G401.6 (cell line): ENCODE measurements at regions not wholly inside any gene's neighbourhood (a gene's known extent, or its start where the extent isn't known, plus 50 kb on each side); places are given as distances from the start of the nearest gene placed in this dataset.
"Not testable (repeated sequence)": the region's sequence is repeated elsewhere in the genome, so short reads cannot be mapped to it uniquely, and the experiment has no call there.

Experiments used
- FAIRE-seq: peaks from 2 replicates; lab custom pipeline; 2012; peaks lifted over from hg19 to GRCh38; lab: Jason Lieb, UNC

- FAIRE-seq = not testable (repeated sequence)
Measured at GRCh38 chr2:17130627-17131026, 387.6 kb downstream of the RAD51AP2 start.

DNA sequence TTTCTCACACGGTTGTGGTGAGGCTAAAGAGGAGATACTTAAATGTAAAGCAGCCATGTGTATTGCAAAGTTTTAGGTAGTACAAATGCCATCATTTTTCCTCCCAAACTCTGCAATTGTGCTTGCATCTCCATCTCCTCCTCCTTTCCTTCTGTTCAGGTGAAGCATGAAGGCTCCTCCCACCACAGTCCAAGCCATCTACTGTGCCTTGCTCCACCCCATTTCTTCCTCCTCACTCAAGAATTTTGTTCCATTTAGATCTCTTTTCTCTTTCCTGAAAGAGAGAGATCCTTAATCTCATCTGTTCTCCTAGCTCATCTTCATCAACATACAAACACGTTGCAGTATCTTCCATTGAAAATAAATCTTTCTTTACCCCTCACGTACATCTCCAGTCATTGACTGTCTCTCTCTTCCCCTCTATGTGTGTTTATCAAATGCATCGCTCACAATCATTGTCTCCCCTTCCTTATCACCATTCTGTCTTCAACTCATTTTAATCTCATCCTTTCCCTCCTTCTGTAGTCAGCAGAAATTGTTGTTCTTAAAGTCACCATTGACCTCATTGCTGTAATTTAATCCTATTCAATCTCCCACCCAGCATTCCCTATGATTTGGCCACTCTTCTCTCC is 392.1 kb downstream of the RAD51AP2 start:
- FAIRE-seq = no peak

- FAIRE-seq = no peak
Measured at GRCh38 chr2:17124575-17125318, 393.5 kb downstream of the RAD51AP2 start.

DNA sequence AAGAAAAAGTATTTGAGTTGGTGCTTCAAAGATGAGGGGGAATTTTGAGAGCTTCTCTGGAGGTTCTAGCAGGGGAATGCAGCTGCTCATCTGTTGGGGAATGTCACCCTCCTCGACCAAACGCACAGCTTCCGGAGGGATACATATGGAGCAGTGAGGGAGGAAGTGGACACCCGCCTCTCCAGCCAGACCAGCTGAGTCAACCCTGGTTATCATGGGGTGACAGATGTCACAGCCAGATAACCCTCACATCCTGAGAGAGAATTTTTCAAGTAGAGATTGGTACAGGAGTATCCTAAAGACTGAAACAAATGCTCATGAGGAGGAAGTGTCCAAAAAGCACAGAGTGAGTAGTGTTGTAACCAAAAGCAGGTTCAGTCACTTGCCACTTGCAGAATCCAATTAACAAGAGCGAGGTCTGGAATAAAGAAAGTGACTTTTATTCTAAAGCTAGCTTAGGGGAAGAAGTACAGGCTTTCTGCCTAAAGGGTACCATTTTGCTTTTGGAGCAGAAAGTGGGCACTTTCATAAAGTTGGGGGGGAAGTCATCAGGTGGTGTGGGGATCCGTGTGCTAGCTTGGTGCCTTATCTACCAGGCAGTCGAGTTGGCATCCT is 395.2 kb downstream of the RAD51AP2 start:
- no peak for FAIRE-seq

- no peak for FAIRE-seq
Measured at GRCh38 chr2:17115466-17115865, 402.8 kb downstream of the RAD51AP2 start.

- FAIRE-seq = no peak
Measured at GRCh38 chr2:17115042-17115441, 403.2 kb downstream of the RAD51AP2 start.

GRCh38 chr2:17107871-17108270 is 410.4 kb downstream of the RAD51AP2 start:
- no peak for FAIRE-seq

GRCh38 chr2:17107151-17107550 is 411.1 kb downstream of the RAD51AP2 start:
- no peak for FAIRE-seq

DNA sequence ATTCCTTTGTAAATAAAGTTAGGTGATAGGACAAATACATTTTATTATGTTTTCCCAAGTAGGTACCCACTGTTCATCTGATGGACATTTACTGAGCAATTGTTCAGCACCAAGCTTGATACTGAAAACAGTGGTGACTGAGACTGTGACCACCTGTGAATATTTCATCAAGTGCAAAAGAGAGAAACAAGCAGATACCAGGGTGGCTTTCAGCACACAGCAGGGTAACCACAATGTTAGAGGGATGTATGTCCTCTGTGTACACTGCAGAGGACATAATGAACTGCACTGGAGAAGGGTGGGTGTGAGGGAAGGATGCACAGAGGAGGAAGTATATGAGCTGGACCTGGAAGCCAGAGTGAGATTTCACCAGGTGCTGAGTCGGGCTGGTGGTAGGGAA is 411.8 kb downstream of the RAD51AP2 start:
- no peak for FAIRE-seq

GRCh38 chr2:17104454-17104853 is 413.8 kb downstream of the RAD51AP2 start:
- FAIRE-seq = no peak

DNA sequence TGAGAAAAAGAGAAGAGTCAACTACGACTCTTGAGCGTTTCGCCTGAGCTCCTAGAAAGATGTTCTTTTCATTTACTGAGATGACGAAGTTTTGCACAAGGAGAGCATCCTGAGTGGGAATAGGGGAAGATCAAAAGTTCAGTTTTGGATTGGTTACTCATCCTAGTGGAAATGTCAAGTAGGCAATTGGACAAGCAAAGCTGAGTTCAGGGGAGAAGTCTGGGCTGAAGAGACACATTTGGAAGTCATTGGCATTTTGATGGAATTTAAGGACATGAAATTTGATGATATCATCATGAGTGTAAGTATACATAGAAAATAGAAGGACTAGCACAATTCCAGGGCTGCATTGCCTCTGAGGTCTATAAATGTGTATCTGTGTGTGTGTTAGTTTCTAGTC is 416.6 kb downstream of the RAD51AP2 start:
- no peak for FAIRE-seq

GRCh38 chr2:17101091-17101490 is 417.1 kb downstream of the RAD51AP2 start:
- no peak for FAIRE-seq

- FAIRE-seq = no peak
Measured at GRCh38 chr2:17095340-17095739, 422.9 kb downstream of the RAD51AP2 start.

- FAIRE-seq = no peak
Measured at GRCh38 chr2:17093712-17094111, 424.5 kb downstream of the RAD51AP2 start.

- FAIRE-seq = no peak
Measured at GRCh38 chr2:17086990-17087389, 421.4 kb upstream of the CYRIA start.

- FAIRE-seq = no peak
Measured at GRCh38 chr2:17085546-17086202, 420.0 kb upstream of the CYRIA start.

DNA sequence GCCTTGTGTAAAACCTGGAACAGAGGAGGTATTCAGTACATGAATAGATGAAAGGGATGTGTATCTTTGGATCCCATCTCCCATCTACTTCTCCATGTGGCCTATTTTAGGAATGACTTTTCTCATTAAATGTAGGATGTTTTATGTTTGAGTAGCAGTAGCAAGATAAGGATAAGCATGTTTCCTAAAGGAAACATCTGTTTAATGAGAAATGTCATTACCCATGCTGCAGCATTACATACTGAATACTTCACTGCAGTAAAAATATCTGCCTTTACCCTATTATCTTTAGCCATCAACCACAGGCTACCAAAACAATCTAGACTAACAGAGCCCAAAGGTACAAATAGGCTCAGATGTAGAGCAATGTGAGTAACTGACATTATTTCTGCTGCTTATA is 419.2 kb upstream of the CYRIA start:
- FAIRE-seq = no peak

DNA sequence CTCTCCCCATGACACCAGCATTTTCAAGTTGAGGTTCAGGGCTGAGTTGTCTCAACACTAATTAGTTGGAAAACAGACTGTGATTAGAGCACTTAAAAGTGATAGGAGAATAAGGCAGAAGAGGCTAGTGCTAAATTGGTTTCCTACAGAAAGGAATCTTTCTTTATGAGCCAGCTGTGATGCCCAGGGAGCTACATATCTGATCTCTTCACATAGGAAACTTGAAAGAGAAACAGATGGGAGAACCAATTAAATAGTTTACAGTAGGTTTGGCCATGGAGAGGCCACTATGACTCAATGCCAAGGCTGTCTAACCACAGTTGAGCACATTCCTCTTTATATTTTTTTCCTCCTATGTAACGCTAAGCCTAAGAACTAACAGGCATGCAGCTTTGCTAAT is 418.3 kb upstream of the CYRIA start:
- no peak for FAIRE-seq

DNA sequence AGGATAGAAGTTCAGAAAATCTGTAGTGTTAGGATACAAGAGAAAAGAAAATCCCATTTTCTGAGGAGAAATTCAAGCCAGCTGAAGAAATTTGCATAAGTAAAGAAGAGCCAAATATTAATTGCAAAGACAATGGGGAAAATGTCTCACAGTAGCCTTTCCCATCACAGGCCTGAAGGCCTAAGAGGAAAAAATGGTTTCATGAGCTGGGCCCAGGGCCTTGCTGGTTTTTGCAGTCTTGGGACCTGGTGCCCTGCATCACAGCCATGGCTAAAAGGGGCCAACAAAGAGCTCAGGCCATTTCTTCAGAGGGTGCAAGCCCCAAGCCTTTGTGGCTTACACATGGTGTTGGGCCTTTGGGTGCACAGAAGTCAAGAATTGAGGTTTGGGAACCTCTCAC is 413.6 kb upstream of the CYRIA start:
- FAIRE-seq = no peak

DNA sequence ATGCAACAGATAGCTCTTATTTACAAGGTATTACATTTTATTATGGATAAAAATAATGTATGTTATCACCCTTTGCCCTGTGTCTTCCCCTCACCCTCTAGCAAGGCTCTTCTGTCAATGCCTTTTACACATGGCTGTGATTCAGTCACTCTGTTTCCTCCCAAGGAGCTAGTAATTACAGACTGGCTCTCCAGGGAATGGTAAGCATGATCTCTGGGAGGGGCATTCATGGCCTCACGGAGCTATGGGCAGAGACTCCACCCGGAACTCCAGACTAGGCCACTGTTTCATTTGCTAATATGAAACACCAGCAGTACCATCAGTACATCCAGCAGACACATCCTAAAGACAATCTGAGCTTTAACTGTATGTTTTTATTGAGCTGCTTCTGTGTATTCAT is 410.9 kb upstream of the CYRIA start:
- FAIRE-seq = no peak

GRCh38 chr2:17070711-17071110 is 405.1 kb upstream of the CYRIA start:
- FAIRE-seq = no peak

- FAIRE-seq = no peak
Measured at GRCh38 chr2:17069564-17069963, 403.9 kb upstream of the CYRIA start.

DNA sequence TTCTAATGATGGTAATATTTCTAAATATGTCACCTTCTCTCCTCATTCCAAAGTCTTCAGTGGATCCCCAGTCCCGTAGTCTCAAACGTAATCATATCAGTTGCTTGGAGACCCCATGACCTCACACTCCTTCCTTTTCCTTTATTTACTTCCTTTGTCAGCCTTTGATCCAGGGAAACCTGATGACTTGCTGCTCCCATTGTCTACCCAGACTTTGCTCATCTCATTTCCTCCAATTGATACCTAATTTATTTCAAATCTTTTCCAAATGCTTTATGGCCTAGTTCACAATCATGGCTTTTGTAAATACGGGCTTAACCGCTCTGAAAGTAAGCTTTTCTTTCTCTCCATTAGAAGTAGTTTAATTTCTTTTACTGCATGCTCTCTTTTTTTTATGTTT is 402.4 kb upstream of the CYRIA start:
- FAIRE-seq = no peak
